ENCODE measurements at regions not wholly inside any gene's neighbourhood (a gene's known extent, or its start where the extent isn't known, plus 50 kb on each side); places are given as distances from the start of the nearest gene placed in this dataset.
A peak's percentile ranks its signal among the peaks of the same experiment; 100 is the strongest.

DNA sequence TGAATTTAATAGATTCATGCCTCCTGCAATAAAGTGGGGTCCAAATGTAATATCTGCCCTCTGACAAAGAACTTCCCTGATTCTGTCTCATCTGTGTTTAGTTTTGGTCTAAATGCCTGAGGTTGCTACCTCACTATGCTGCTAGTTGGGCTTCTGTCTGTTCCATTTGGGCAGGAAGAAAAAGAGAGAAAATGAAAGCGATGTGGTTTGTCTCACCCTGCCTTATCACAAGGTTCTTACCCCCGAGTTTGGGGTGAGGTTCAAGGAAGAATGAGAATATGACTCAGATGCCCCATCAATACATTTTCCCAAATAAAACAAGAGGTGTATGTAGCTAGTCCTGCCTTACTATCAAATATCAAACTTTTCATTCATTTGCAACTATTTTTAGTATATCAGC lies 132.1 kb upstream of the MTAP start:
- Mint-ChIP-seq H3K27me3 (no peaks in the 10 kb centered on the region), H3K4me3 (peak overlapping the region; percentile 42), H3K27ac (peak overlapping the region; percentile 51), H3K9me3 (no peaks in the 10 kb centered on the region), H3K36me3 (no peaks in the 10 kb centered on the region), H3K4me1 (peaks cover 22% of the 10 kb centered on the region)
- ATAC-seq (ENCODE audit: low read depth) (peak; percentile 92), DNase-seq (no peak)
- POLR2A ChIA-PET, result no interaction called here

DNA sequence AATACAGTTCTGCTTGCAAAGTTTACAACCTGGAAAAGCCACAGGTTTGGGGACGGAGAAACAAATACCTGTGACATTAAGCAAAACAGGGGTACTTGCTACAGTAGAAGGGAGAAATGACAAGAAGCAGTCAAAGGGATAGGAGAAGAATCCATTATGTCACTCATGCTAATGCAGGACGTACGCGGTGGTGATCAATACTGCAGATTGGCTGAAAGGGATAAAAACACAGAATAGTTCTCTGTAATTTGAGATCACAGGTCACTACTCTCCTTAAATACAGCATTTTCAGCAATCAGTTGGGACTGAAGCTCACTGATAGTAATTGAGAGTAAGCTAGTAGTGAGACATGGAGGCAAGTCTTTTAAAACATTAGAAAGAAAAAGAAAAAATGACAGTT lies 130.3 kb upstream of the MTAP start:
- POLR2A ChIA-PET, result no interaction called here
- no peaks in the 10 kb centered on the region for H3K9me3 Mint-ChIP-seq
- DNase-seq, result no peak
- ATAC-seq (ENCODE audit: low read depth), result no peak
- H3K27me3 Mint-ChIP-seq, result no peaks in the 10 kb centered on the region
- H3K36me3 Mint-ChIP-seq, result no peaks in the 10 kb centered on the region
- H3K27ac Mint-ChIP-seq, result no peak overlapping the region
- H3K4me3 Mint-ChIP-seq, result no peak overlapping the region
- H3K4me1 Mint-ChIP-seq, result peaks cover 22% of the 10 kb centered on the region

- no peaks in the 10 kb centered on the region for H3K36me3 Mint-ChIP-seq
- ATAC-seq (ENCODE audit: low read depth), result no peak
- H3K27me3 Mint-ChIP-seq, result no peaks in the 10 kb centered on the region
- POLR2A ChIA-PET, result no interaction called here
- H3K4me3 Mint-ChIP-seq, result no peak overlapping the region
- peaks cover 26% of the 10 kb centered on the region for H3K4me1 Mint-ChIP-seq
- DNase-seq, result no peak
- H3K27ac Mint-ChIP-seq, result no peak overlapping the region
- no peaks in the 10 kb centered on the region for H3K9me3 Mint-ChIP-seq
These were observed 129.7 kb upstream of the MTAP start for GRCh38 chr9:21672761-21673160.

DNA sequence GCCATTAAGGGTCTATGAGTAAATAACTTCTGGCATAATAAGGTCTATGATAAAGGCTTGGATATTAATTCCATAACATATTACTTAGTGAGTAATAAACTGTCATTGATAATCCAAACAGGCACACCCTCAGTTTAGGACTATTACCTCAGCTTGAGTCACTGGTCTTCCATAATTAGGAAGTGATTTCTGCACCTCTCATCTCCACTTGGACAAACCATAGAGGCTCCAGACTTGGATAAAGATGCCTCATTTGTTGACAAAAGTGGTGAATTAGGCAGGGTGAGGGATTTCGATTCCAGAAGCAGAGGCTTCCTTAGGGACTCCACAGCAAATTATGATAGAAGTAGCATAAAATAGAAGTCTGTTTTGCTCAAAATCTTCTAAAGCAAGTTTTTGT lies 127.5 kb upstream of the MTAP start:
- Mint-ChIP-seq H3K4me1 (peaks cover 20% of the 10 kb centered on the region), H3K36me3 (no peaks in the 10 kb centered on the region), H3K27ac (no peak overlapping the region), H3K27me3 (no peaks in the 10 kb centered on the region), H3K4me3 (no peak overlapping the region), H3K9me3 (no peaks in the 10 kb centered on the region)
- POLR2A ChIA-PET, result interaction anchor here (0.9 kb wide), 1 partner anchor 95 kb away, joined by 3 read pairs; no protein-coding TSS in a partner anchor
- DNase-seq, result no peak
- no peak for ATAC-seq (ENCODE audit: low read depth)

GRCh38 chr9:21677387-21677786 lies 125.0 kb upstream of the MTAP start:
- H3K9me3 Mint-ChIP-seq, result no peaks in the 10 kb centered on the region
- no peak overlapping the region for H3K27ac Mint-ChIP-seq
- H3K27me3 Mint-ChIP-seq, result peaks cover 2% of the 10 kb centered on the region
- POLR2A ChIA-PET, result no interaction called here
- no peak for ATAC-seq (ENCODE audit: low read depth)
- H3K36me3 Mint-ChIP-seq, result no peaks in the 10 kb centered on the region
- DNase-seq, result no peak
- H3K4me3 Mint-ChIP-seq, result no peak overlapping the region
- H3K4me1 Mint-ChIP-seq, result peaks cover 6% of the 10 kb centered on the region

GRCh38 chr9:21677834-21678233 lies 124.6 kb upstream of the MTAP start:
- H3K9me3 Mint-ChIP-seq, result no peaks in the 10 kb centered on the region
- ATAC-seq (ENCODE audit: low read depth) (peak; percentile 71), DNase-seq (no peak)
- POLR2A ChIA-PET, result no interaction called here
- no peaks in the 10 kb centered on the region for H3K36me3 Mint-ChIP-seq
- peaks cover 2% of the 10 kb centered on the region for H3K27me3 Mint-ChIP-seq
- H3K4me1 Mint-ChIP-seq, result peaks cover 6% of the 10 kb centered on the region
- H3K4me3 Mint-ChIP-seq, result no peak overlapping the region
- H3K27ac Mint-ChIP-seq, result no peak overlapping the region

- POLR2A ChIA-PET, result no interaction called here
- no peak for DNase-seq
- H3K4me1 Mint-ChIP-seq, result peaks cover 8% of the 10 kb centered on the region
- H3K27ac Mint-ChIP-seq, result no peak overlapping the region
- peaks cover 2% of the 10 kb centered on the region for H3K27me3 Mint-ChIP-seq
- H3K9me3 Mint-ChIP-seq, result no peaks in the 10 kb centered on the region
- H3K36me3 Mint-ChIP-seq, result no peaks in the 10 kb centered on the region
- no peak for ATAC-seq (ENCODE audit: low read depth)
- H3K4me3 Mint-ChIP-seq, result no peak overlapping the region
These were observed 123.0 kb upstream of the MTAP start for GRCh38 chr9:21679432-21679831.

GRCh38 chr9:21680590-21680989 lies 121.8 kb upstream of the MTAP start:
- Mint-ChIP-seq H3K27ac (no peak overlapping the region), H3K36me3 (no peaks in the 10 kb centered on the region), H3K27me3 (peaks cover 2% of the 10 kb centered on the region), H3K4me3 (no peak overlapping the region), H3K4me1 (peaks cover 16% of the 10 kb centered on the region), H3K9me3 (no peaks in the 10 kb centered on the region)
- POLR2A ChIA-PET, result no interaction called here
- DNase-seq, result no peak
- no peak for ATAC-seq (ENCODE audit: low read depth)

- peaks cover 16% of the 10 kb centered on the region for H3K4me1 Mint-ChIP-seq
- no peak for DNase-seq
- peaks cover 2% of the 10 kb centered on the region for H3K27me3 Mint-ChIP-seq
- no peaks in the 10 kb centered on the region for H3K36me3 Mint-ChIP-seq
- H3K4me3 Mint-ChIP-seq, result no peak overlapping the region
- POLR2A ChIA-PET, result no interaction called here
- ATAC-seq (ENCODE audit: low read depth), result no peak
- H3K27ac Mint-ChIP-seq, result no peak overlapping the region
- H3K9me3 Mint-ChIP-seq, result no peaks in the 10 kb centered on the region
These were observed 120.8 kb upstream of the MTAP start for GRCh38 chr9:21681641-21682040.

DNA sequence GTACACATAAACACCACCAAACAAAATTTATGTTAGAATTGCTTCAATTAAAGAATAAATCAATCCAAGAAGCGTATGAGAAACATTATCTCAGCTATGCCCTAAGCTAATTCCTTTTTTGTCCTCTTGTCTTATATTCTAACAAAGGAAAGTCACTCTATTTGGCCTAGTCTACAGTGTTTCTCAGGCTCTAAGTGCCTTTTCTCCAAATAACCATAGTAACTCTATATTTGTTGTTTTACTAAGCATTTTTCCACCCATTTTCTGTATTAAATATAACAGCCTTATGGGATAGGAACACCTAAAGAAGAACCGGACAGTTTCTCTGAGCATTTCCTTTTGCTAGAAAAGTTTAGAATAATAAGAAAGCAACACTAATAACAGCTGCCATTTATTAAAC lies 120.1 kb upstream of the MTAP start:
- DNase-seq (no peak), ATAC-seq (ENCODE audit: low read depth) (no peak)
- H3K4me3 Mint-ChIP-seq, result no peak overlapping the region
- H3K4me1 Mint-ChIP-seq, result peaks cover 15% of the 10 kb centered on the region
- H3K27me3 Mint-ChIP-seq, result peaks cover 2% of the 10 kb centered on the region
- no peaks in the 10 kb centered on the region for H3K9me3 Mint-ChIP-seq
- POLR2A ChIA-PET, result no interaction called here
- H3K36me3 Mint-ChIP-seq, result no peaks in the 10 kb centered on the region
- H3K27ac Mint-ChIP-seq, result no peak overlapping the region

- Mint-ChIP-seq H3K4me1 (peaks cover 11% of the 10 kb centered on the region), H3K27me3 (peaks cover 2% of the 10 kb centered on the region), H3K36me3 (no peaks in the 10 kb centered on the region), H3K4me3 (no peak overlapping the region), H3K9me3 (no peaks in the 10 kb centered on the region), H3K27ac (no peak overlapping the region)
- no peak for DNase-seq
- POLR2A ChIA-PET, result no interaction called here
- ATAC-seq (ENCODE audit: low read depth), result no peak
These were observed 119.5 kb upstream of the MTAP start for GRCh38 chr9:21682981-21683380.

DNA sequence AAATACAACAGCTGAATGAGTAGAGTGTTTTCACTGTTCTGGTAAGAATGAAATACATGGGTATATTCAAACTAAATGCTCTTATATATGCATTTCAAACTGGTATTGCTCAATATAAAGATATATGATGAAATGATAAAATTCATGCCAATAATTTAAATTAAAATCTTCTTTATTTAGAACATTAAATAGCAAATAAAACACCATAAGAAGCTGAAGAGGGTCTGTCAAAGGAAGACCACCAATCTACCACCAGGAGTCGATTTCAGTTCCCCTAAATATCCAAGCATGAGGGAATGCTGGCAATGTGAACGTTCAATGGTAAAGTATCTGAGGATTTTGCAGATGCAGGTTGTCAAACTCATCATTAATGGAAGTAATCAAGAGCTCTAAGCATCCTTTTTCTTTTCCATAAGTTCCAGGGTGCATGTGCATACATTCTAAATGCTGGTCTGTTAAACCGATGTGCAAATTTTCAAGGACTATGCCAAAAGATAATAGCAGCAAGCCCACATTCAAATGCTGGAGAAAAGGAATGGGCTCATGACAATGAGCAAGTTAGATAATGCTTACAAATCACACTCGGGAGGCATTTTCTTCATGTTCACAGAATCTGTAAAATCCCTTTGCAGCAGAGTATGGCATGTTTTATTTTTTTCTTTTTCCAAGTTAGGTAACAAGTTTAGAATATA lies 118.8 kb upstream of the MTAP start:
- H3K27ac Mint-ChIP-seq, result no peak overlapping the region
- H3K9me3 Mint-ChIP-seq, result no peaks in the 10 kb centered on the region
- H3K36me3 Mint-ChIP-seq, result no peaks in the 10 kb centered on the region
- no peak overlapping the region for H3K4me3 Mint-ChIP-seq
- ATAC-seq (ENCODE audit: low read depth) (no peak), DNase-seq (no peak)
- POLR2A ChIA-PET, result no interaction called here
- H3K27me3 Mint-ChIP-seq, result peaks cover 2% of the 10 kb centered on the region
- H3K4me1 Mint-ChIP-seq, result peaks cover 12% of the 10 kb centered on the region

DNA sequence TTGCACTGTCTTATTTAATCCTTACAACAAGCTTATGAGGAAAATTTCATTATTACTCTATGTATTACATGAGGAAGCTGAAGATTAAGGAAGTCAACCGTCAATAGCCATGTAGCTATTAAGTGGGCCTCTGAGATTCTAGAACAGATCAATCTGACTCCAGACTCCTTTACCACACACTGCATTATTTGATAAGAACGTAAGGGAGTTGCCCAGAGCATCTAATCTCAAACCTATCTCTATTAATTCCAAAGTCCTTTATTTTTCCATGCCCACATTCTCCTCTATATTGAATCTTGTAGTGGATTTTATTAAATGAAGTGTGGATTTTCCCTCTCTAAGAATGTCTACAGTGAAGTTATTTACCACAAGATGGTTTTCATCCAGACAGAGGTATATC lies 118.2 kb upstream of the MTAP start:
- no peaks in the 10 kb centered on the region for H3K9me3 Mint-ChIP-seq

GRCh38 chr9:21684831-21685362 lies 117.5 kb upstream of the MTAP start:
- peaks cover 2% of the 10 kb centered on the region for H3K27me3 Mint-ChIP-seq
- H3K4me1 Mint-ChIP-seq, result peaks cover 12% of the 10 kb centered on the region
- POLR2A ChIA-PET, result no interaction called here
- no peak for DNase-seq
- H3K27ac Mint-ChIP-seq, result no peak overlapping the region
- H3K4me3 Mint-ChIP-seq, result no peak overlapping the region
- ATAC-seq (ENCODE audit: low read depth), result peak; percentile 78
- no peaks in the 10 kb centered on the region for H3K36me3 Mint-ChIP-seq
- H3K9me3 Mint-ChIP-seq, result no peaks in the 10 kb centered on the region

More for the DNA sequence above, 118.2 kb upstream of the MTAP start:
- H3K27ac Mint-ChIP-seq, result no peak overlapping the region
- H3K36me3 Mint-ChIP-seq, result no peaks in the 10 kb centered on the region
- H3K27me3 Mint-ChIP-seq, result peaks cover 2% of the 10 kb centered on the region
- DNase-seq (no peak), ATAC-seq (ENCODE audit: low read depth) (no peak)
- H3K4me3 Mint-ChIP-seq, result no peak overlapping the region
- POLR2A ChIA-PET, result no interaction called here
- peaks cover 12% of the 10 kb centered on the region for H3K4me1 Mint-ChIP-seq
